ENCODE measurements at regions not wholly inside any gene's neighbourhood (a gene's known extent, or its start where the extent isn't known, plus 50 kb on each side); places are given as distances from the start of the nearest gene placed in this dataset.

- ChIA-PET CTCF (no interaction called here), POLR2A (no interaction called here)
- no peak for DNase-seq (ENCODE audit: extremely low spot score)
- no peak for TF ChIP-seq CTCF (IDR thresholded peaks at IDR 0.05; ENCODE audit: control extremely low read depth, extremely low read depth, low read depth, missing control alignments)
These were observed 144.4 kb downstream of the MAGEB17 start for GRCh38 chrX:16311671-16312070.

GRCh38 chrX:16312761-16313623 is 145.7 kb downstream of the MAGEB17 start:
- ChIA-PET CTCF (no interaction called here), POLR2A (no interaction called here)
- TF ChIP-seq CTCF (IDR thresholded peaks at IDR 0.05; ENCODE audit: control extremely low read depth, extremely low read depth, low read depth, missing control alignments): no peak
- no peak for DNase-seq (ENCODE audit: extremely low spot score)

DNA sequence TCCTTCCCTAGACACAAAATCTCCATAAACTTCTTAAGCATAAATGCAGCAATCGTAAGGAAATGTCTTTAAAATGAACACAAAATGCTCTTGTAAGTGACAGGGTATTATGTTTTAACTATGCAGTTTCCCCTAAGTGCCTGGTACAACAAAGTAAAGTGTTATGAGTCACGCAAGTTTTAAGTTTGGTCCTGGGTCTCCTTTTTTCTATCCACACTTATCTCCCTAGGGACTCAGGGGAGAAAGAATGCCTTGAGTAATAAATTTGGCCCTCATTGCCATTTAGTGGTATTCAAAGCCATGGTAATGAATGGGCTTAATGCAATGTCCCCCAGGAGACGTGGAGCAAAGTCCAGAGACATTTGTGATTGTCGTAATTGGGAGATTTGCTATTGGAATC is 149.1 kb downstream of the MAGEB17 start:
- DNase-seq (ENCODE audit: extremely low spot score): no peak
- no peak for TF ChIP-seq CTCF (IDR thresholded peaks at IDR 0.05; ENCODE audit: control extremely low read depth, extremely low read depth, low read depth, missing control alignments)
- CTCF ChIA-PET: no interaction called here
- POLR2A ChIA-PET: no interaction called here

GRCh38 chrX:16319929-16320328 is 152.6 kb downstream of the MAGEB17 start:
- POLR2A ChIA-PET: no interaction called here
- TF ChIP-seq CTCF (IDR thresholded peaks at IDR 0.05; ENCODE audit: control extremely low read depth, extremely low read depth, low read depth, missing control alignments): no peak

DNA sequence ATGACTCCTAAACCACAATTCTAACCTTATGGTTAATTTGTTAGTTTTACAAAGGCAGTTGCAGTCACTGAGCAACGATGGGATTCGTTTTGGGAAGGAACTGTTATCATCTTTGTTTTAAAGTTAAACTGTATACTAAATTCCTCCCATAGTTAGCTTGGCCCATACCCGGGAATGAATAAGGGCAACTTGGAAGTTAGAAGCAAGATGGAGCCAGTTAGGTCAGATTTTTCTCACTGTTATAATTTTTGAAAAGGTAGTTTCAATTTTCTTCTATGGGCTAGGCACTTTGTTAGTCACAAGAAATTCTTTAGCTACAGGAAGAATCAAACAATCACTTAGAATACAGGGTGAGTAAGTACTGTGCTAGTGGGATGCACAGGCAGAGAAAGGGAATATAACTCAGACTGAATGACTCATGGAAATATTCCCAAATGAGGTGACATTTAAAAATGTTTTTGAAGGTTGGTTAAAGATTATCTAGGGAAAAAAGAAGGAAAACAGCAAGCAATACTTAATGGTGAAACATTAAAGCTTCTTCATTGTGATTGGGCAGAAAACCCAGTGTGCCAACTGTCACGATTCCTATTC is 153.6 kb downstream of the MAGEB17 start:
- CTCF ChIA-PET: no interaction called here
- POLR2A ChIA-PET: no interaction called here
- no peak for DNase-seq (ENCODE audit: extremely low spot score)
- no peak for TF ChIP-seq CTCF (IDR thresholded peaks at IDR 0.05; ENCODE audit: control extremely low read depth, extremely low read depth, low read depth, missing control alignments)

More at GRCh38 chrX:16319929-16320328, 152.6 kb downstream of the MAGEB17 start:
- CTCF ChIA-PET: no interaction called here
- no peak for DNase-seq (ENCODE audit: extremely low spot score)

DNA sequence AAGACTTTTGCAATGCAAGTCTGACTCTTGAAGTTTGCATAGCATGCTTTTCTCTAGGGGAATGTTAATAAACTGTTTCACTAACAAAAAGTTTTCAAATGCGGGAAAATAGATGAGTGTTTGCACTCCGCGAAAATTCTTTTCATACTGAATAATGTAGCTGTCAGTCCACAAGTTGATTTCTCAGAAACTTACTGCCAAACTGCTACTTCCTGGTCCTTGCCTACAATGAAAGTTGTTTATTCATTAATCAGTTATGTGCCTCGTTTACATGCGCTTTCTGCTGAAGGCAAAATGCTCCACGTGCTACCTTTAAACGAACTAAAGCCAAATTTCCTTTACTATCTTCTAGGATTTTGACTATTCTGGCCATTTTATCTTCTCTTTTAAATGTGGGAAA is 166.2 kb downstream of the MAGEB17 start:
- CTCF ChIA-PET: no interaction called here
- no peak for DNase-seq (ENCODE audit: extremely low spot score)
- POLR2A ChIA-PET: no interaction called here
- no peak for TF ChIP-seq CTCF (IDR thresholded peaks at IDR 0.05; ENCODE audit: control extremely low read depth, extremely low read depth, low read depth, missing control alignments)

All from GM10248 (cell line).